Osteoblast (primary cell): ENCODE measurements at regions not wholly inside any gene's neighbourhood (a gene's known extent, or its start where the extent isn't known, plus 50 kb on each side); places are given as distances from the start of the nearest gene placed in this dataset.

Experiments used
- DNase-seq: peaks from one replicate; pipeline ENCODE4 v3.0.0; 2011; ENCODE audit warnings: low spot score, mixed read lengths; ENCODE audit not compliant: insufficient read length; ENCODE audit errors: missing footprints
- H2AFZ ChIP-seq: 2 replicates; pipeline ENCODE4 v1.6.0; 2011; ENCODE audit warnings: mild to moderate bottlenecking, low read length
- H3K27ac ChIP-seq: 2 replicates; pipeline ENCODE4 v1.5.1; 2011; ENCODE audit warnings: mild to moderate bottlenecking, low read depth, low read length, moderate library complexity
- H3K27me3 ChIP-seq: 2 replicates; pipeline ENCODE4 v1.6.0; 2012; ENCODE audit warnings: mild to moderate bottlenecking, control low read depth, inconsistent platforms, low read length, moderate library complexity; ENCODE audit not compliant: insufficient read depth
- H3K36me3 ChIP-seq: 2 replicates; pipeline ENCODE4 v1.5.1; 2011; ENCODE audit warnings: mild to moderate bottlenecking, low read length, control low read depth, moderate library complexity; ENCODE audit not compliant: insufficient read depth
- H3K4me1 ChIP-seq: 2 replicates; pipeline ENCODE4 v1.5.1; 2011; ENCODE audit warnings: mild to moderate bottlenecking, low read length, control low read depth, moderate library complexity; ENCODE audit not compliant: insufficient read depth
- H3K4me2 ChIP-seq: 2 replicates; pipeline ENCODE4 v1.6.0; 2011; ENCODE audit warnings: mild to moderate bottlenecking, low read length; ENCODE audit not compliant: insufficient read depth
- H3K4me3 ChIP-seq: fragments of 200-600 bp; sonication (generic); 3 replicates; pipeline ENCODE4 v1.5.1; 2012; ENCODE audit warnings: mild to moderate bottlenecking, low read length, inconsistent platforms; ENCODE audit not compliant: insufficient read depth
- H3K79me2 ChIP-seq: 2 replicates; pipeline ENCODE4 v1.6.0; 2012; ENCODE audit warnings: mild to moderate bottlenecking, low read length, control low read depth, inconsistent platforms; ENCODE audit not compliant: insufficient read depth
- H3K9me3 ChIP-seq: 2 replicates; pipeline ENCODE4 v1.5.1; 2011; ENCODE audit warnings: low read depth, low read length, control low read depth
- H4K20me1 ChIP-seq: 2 replicates; pipeline ENCODE4 v1.6.0; 2012; ENCODE audit warnings: mild to moderate bottlenecking, low read length, control low read depth; ENCODE audit not compliant: insufficient read depth
- CTCF ChIP-seq: IDR thresholded peaks from 2 replicates; pipeline ENCODE4 v1.5.1; 2011; ENCODE audit warnings: mild to moderate bottlenecking, low read depth, low read length, moderate library complexity; ENCODE audit errors: extremely low read depth

- no peak for TF ChIP-seq CTCF
- no peaks in the 10 kb centered on the region for H3K4me1 ChIP-seq
- no peak overlapping the region for H3K4me2 ChIP-seq
- H3K27me3 ChIP-seq = no peaks in the 10 kb centered on the region
- H3K4me3 ChIP-seq = no peak overlapping the region
- no peaks in the 10 kb centered on the region for H3K36me3 ChIP-seq
- no peak for DNase-seq
- H4K20me1 ChIP-seq = no peaks in the 10 kb centered on the region
- H2AFZ ChIP-seq = no peak overlapping the region
- no peaks in the 10 kb centered on the region for H3K9me3 ChIP-seq
- H3K79me2 ChIP-seq = no peaks in the 10 kb centered on the region
- no peak overlapping the region for H3K27ac ChIP-seq
Observed at GRCh38 chr2:138910427-138910826, 130.2 kb upstream of the NXPH2 start.

DNA sequence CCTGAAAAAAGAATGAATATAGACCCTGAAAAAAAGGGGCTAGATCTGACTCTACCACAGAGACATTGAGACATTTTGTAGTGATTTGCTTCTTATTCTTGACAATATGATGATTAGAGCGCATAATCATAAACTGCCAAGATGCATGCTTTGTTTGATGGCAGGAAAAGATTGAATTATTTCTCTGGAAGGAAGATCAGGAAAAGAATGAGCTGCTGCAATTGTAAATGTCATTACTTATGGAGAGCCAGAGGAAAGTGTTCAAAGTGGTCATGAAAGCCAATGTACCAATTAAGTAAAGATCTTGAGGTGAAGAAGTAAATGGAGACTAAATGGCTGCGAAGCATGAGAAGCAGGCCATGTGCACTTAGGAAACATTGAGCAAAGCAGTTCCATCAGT lies 126.4 kb upstream of the NXPH2 start:
- no peak for TF ChIP-seq CTCF
- Histone ChIP-seq H3K4me2 (no peak overlapping the region), H4K20me1 (no peaks in the 10 kb centered on the region)

GRCh38 chr2:138902239-138902871 lies 122.2 kb upstream of the NXPH2 start:
- H3K4me3 ChIP-seq = no peak overlapping the region
- no peak overlapping the region for H3K4me2 ChIP-seq
- H3K27me3 ChIP-seq = no peaks in the 10 kb centered on the region
- no peaks in the 10 kb centered on the region for H4K20me1 ChIP-seq
- no peaks in the 10 kb centered on the region for H3K9me3 ChIP-seq
- no peaks in the 10 kb centered on the region for H3K4me1 ChIP-seq
- DNase-seq = no peak
- H2AFZ ChIP-seq = no peak overlapping the region
- no peak for TF ChIP-seq CTCF
- no peaks in the 10 kb centered on the region for H3K36me3 ChIP-seq
- no peaks in the 10 kb centered on the region for H3K79me2 ChIP-seq
- no peak overlapping the region for H3K27ac ChIP-seq

More for the DNA sequence above, 126.4 kb upstream of the NXPH2 start:
- H2AFZ ChIP-seq = no peak overlapping the region
- no peaks in the 10 kb centered on the region for H3K27me3 ChIP-seq
- H3K9me3 ChIP-seq = no peaks in the 10 kb centered on the region
- no peak overlapping the region for H3K27ac ChIP-seq
- no peaks in the 10 kb centered on the region for H3K79me2 ChIP-seq
- H3K36me3 ChIP-seq = no peaks in the 10 kb centered on the region
- no peaks in the 10 kb centered on the region for H3K4me1 ChIP-seq
- no peak for DNase-seq
- H3K4me3 ChIP-seq = no peak overlapping the region

GRCh38 chr2:138901530-138901929 lies 121.3 kb upstream of the NXPH2 start:
- no peaks in the 10 kb centered on the region for H3K79me2 ChIP-seq
- no peaks in the 10 kb centered on the region for H3K4me1 ChIP-seq
- H3K27ac ChIP-seq = no peak overlapping the region
- DNase-seq = no peak
- no peaks in the 10 kb centered on the region for H3K9me3 ChIP-seq
- H4K20me1 ChIP-seq = no peaks in the 10 kb centered on the region
- no peaks in the 10 kb centered on the region for H3K36me3 ChIP-seq
- no peak overlapping the region for H3K4me2 ChIP-seq
- no peak for TF ChIP-seq CTCF
- no peaks in the 10 kb centered on the region for H3K27me3 ChIP-seq
- H3K4me3 ChIP-seq = no peak overlapping the region
- H2AFZ ChIP-seq = no peak overlapping the region
